Right lobe of liver (tissue), 4 donors: ENCODE measurements at regions not wholly inside any gene's neighbourhood (a gene's known extent, or its start where the extent isn't known, plus 50 kb on each side); places are given as distances from the start of the nearest gene placed in this dataset.

ENCODE experiments used
- POLR2A ChIP-seq: fragments of 450-650 bp; IDR thresholded peaks from one replicate; pipeline ENCODE4 v1.6.1; 2017; ENCODE audit warnings: antibody characterized with exemption, mild to moderate bottlenecking
- TF ChIP-seq, protein P1 (sequence below), 4 donors: fragments of 200-600 bp in 3 of 4; fragments of 450-650 bp in 1 of 4; IDR thresholded peaks; one replicate each; pipeline versions ENCODE4 v1.5.1 to v1.8.0; 2016 to 2022; ENCODE audit warnings: antibody characterized with exemption in 4 of 4, mild to moderate bottlenecking in 2 of 4
- donor health status: DM: no; HTN: no; CAD: no.
- donor health status: DM: no; HTN: no; CAD: no.
- donor health status: DM: no; HTN: yes; CAD: no.

DNA sequence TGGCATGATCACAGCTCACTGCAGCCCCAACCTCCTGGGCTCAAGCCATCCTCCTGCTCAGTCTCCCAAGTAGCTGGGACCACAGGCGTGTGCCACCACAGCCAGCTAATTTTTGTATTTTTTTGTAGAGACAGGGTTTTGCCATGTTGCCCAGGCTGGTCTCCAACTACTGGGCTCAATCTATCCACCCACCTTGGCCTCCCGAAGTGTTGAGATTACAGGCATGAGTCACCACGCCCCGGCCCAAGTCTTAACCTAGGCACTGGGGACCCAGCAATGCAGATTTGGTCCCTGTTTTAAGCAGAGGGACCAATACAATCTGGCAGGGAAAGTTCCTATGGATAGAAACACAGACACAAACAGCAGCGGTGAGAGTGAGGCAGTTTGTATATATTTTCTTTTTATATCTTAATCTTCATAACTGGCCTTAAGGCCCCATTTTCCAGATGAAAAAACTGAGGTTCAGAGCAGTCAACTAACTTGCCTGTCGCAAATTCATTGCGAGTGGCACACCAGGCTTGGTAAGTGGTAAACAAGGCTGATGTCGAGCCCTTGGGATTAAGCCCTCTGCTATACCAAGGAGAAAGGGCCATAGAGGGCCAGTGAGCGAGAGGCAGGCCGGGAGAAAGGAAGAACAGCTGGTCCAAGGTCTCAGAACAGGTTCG is 77.8 kb upstream of the TINAGL1 start:
- TF ChIP-seq, protein P1, sequence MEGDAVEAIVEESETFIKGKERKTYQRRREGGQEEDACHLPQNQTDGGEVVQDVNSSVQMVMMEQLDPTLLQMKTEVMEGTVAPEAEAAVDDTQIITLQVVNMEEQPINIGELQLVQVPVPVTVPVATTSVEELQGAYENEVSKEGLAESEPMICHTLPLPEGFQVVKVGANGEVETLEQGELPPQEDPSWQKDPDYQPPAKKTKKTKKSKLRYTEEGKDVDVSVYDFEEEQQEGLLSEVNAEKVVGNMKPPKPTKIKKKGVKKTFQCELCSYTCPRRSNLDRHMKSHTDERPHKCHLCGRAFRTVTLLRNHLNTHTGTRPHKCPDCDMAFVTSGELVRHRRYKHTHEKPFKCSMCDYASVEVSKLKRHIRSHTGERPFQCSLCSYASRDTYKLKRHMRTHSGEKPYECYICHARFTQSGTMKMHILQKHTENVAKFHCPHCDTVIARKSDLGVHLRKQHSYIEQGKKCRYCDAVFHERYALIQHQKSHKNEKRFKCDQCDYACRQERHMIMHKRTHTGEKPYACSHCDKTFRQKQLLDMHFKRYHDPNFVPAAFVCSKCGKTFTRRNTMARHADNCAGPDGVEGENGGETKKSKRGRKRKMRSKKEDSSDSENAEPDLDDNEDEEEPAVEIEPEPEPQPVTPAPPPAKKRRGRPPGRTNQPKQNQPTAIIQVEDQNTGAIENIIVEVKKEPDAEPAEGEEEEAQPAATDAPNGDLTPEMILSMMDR (IDR thresholded peaks at IDR 0.05), result no peak
- TF ChIP-seq POLR2A, result no peak
